Upper lobe of right lung (tissue), 1 donor: ENCODE measurements at regions not wholly inside any gene's neighbourhood (a gene's known extent, or its start where the extent isn't known, plus 50 kb on each side); places are given as distances from the start of the nearest gene placed in this dataset.

Experiments used
- ATAC-seq: fragments of 200-7000 bp; cut with Tn5 transposase; one replicate; pipeline ENCODE4 v1.9.1; 2020; ENCODE audit warnings: mild to moderate bottlenecking, moderate library complexity
- DNase-seq: peaks from one replicate; pipeline ENCODE4 v3.0.0-alpha.2; 2020
- H3K27ac ChIP-seq: fragments of 200-600 bp; one replicate; pipeline ENCODE4 v1.8.0; 2022
- H3K27me3 ChIP-seq: fragments of 200-600 bp; one replicate; pipeline ENCODE4 v1.8.0; 2022; ENCODE audit warnings: mild to moderate bottlenecking
- H3K36me3 ChIP-seq: fragments of 200-600 bp; one replicate; pipeline ENCODE4 v1.8.0; 2022
- H3K4me1 ChIP-seq: fragments of 200-600 bp; one replicate; pipeline ENCODE4 v1.8.0; 2022
- H3K4me3 ChIP-seq: fragments of 200-600 bp; one replicate; pipeline ENCODE4 v1.8.0; 2022; ENCODE audit warnings: mild to moderate bottlenecking
- H3K9me3 ChIP-seq: fragments of 200-600 bp; one replicate; pipeline ENCODE4 v1.8.0; 2022
- intact Hi-C: fragments of 100-400 bp; cut with DNase I; formaldehyde crosslinking; loops from one replicate; pipeline ENCODE4 v1.11.0; 2022
- TF ChIP-seq, protein P1 (sequence below): fragments of 200-600 bp; IDR thresholded peaks from one replicate; pipeline ENCODE4 v1.8.0; 2022; ENCODE audit warnings: antibody characterized with exemption
- donor health status: DM: no; HTN: yes; CAD: no; lungs with severe emphysema.

DNA sequence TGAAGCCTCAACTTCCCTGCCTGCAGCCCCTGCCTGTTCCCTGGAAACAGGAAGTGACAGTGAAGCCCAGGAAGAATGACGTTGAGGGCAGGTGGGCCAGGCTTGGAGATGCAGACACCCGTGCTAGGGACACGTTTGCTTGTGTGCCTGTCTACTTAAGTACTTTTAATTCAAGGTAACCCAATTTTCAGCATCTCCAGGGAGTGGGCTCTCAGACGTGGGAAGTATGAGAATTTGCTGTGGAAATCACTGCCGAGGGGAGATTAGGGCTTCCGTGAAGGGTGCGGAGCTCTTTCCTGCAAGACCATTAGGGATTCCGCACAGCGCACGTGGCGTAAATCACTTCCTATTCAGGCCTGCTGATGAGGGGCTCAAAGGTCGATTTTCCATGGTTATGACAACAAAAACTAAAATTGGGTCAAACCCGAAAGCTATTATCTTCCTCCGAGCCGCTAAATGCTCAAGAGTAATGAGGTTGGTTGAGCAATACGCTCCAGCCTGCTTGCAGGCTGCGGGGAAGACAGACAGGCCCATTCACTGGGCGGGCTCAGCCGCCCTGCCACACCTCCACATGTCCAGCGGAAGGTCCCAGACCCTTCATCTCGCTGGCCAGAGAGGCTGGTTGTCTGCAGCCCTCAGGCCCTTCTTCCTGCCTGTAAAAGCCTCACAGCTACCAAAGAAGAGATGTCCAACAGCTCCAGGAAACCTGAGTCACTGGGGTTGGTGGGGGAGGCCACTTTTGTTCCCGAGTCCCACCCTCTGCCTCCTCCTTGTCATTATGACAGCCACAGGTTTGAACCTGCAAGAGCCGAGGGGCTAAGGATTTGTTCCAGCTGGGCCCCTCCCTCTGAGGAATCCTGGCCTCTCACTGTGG is 109.9 kb downstream of the RBFOX3 start:
- DNase-seq (no peak), ATAC-seq (peak; percentile 9)
- intact Hi-C loops = no loop called here

DNA sequence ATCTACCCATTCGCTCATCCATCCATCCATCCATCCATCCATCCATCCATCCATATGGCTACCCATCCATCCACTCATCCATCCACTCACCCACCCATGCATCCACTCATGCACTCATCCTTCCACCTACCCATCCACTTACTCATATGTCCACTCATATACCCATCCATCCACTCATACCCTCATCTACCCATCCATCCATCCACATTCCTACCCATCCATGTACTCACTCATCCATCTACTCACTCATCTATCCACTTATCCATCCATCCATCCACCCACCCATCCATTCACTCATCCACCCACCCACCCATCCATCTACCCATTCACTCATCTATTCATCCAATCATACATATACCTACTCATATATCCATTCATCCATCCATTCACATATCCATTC is 112.0 kb downstream of the RBFOX3 start:
- no peak for DNase-seq
- Histone ChIP-seq H3K27me3 (peaks cover 10% of the 10 kb centered on the region), H3K27ac (no peak overlapping the region), H3K4me1 (no peaks in the 10 kb centered on the region), H3K36me3 (no peaks in the 10 kb centered on the region), H3K9me3 (no peaks in the 10 kb centered on the region), H3K4me3 (no peak overlapping the region)
- intact Hi-C loops = no loop called here
- no peak for ATAC-seq
- TF ChIP-seq, protein P1, sequence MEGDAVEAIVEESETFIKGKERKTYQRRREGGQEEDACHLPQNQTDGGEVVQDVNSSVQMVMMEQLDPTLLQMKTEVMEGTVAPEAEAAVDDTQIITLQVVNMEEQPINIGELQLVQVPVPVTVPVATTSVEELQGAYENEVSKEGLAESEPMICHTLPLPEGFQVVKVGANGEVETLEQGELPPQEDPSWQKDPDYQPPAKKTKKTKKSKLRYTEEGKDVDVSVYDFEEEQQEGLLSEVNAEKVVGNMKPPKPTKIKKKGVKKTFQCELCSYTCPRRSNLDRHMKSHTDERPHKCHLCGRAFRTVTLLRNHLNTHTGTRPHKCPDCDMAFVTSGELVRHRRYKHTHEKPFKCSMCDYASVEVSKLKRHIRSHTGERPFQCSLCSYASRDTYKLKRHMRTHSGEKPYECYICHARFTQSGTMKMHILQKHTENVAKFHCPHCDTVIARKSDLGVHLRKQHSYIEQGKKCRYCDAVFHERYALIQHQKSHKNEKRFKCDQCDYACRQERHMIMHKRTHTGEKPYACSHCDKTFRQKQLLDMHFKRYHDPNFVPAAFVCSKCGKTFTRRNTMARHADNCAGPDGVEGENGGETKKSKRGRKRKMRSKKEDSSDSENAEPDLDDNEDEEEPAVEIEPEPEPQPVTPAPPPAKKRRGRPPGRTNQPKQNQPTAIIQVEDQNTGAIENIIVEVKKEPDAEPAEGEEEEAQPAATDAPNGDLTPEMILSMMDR = no peak

More for the DNA sequence above, 109.9 kb downstream of the RBFOX3 start:
- Histone ChIP-seq H3K9me3 (no peaks in the 10 kb centered on the region), H3K27ac (no peak overlapping the region), H3K36me3 (no peaks in the 10 kb centered on the region), H3K27me3 (peaks cover 10% of the 10 kb centered on the region), H3K4me3 (no peak overlapping the region), H3K4me1 (no peaks in the 10 kb centered on the region)
- TF ChIP-seq, protein P1 = no peak

DNA sequence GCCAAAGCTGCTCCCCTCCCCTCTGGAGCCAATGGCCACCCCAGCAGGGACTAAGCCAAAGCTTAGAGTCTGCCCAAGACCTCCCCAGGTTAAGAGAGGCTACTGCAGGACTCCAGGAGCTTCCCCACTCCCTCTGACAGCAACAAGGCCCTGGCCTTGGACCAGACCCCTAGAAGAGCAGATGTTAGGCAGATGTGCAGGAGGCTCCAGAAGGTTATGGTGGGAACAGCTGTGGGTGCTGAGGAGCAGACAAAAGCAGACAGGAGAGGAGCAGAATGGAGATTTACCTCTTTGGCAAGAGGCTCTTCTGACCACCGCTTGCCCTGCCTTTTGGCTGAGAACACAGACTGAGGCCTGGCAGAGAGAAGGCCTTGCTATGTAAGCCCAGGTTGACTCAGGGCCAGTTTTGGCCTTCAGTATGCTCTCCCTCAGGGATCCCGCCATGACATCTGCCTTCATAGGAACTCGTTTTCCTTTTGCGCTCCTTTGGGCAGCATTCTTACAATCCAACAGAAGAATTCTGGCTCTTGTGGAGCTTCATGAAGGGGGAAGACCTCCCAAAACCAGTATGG is 113.0 kb downstream of the RBFOX3 start:
- ATAC-seq (no peak), DNase-seq (no peak)
- Histone ChIP-seq H3K27me3 (peaks cover 10% of the 10 kb centered on the region), H3K9me3 (no peaks in the 10 kb centered on the region), H3K4me1 (no peaks in the 10 kb centered on the region), H3K4me3 (no peak overlapping the region), H3K27ac (no peak overlapping the region), H3K36me3 (no peaks in the 10 kb centered on the region)
- intact Hi-C loops = no loop called here
- TF ChIP-seq, protein P1 = no peak

DNA sequence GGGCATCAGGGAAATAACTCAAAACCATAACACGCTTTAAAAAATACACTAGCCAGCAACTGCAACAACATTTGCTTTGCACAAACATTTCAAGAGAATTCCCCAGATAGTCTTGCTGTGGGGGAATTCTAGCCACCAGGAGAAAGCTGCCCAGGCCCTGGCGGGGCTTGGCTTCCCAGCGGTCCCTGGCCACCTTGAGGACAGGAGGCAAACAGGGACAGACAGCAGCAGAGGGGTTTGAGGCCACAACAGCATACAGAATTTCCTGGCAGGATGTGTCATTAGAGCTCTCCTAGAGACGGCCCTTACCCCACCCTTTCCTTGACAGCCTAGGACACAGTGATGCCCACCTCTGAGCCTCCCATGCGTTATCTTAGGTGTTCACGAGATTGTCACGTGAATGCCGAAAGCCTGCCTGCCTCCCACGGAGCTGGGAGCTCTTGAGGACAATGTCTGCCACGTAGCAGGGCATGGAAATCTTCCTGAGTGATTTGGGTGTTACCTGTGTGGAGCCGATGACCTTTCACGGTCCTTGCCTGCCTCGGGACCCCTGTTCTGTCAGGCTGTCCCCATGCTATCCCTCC is 114.3 kb downstream of the RBFOX3 start:
- TF ChIP-seq, protein P1 = no peak
- Histone ChIP-seq H3K9me3 (no peaks in the 10 kb centered on the region), H3K4me1 (no peaks in the 10 kb centered on the region), H3K36me3 (no peaks in the 10 kb centered on the region), H3K27me3 (peaks cover 15% of the 10 kb centered on the region), H3K27ac (no peak overlapping the region), H3K4me3 (no peak overlapping the region)
- ATAC-seq (no peak), DNase-seq (no peak)
- intact Hi-C loops = no loop called here

DNA sequence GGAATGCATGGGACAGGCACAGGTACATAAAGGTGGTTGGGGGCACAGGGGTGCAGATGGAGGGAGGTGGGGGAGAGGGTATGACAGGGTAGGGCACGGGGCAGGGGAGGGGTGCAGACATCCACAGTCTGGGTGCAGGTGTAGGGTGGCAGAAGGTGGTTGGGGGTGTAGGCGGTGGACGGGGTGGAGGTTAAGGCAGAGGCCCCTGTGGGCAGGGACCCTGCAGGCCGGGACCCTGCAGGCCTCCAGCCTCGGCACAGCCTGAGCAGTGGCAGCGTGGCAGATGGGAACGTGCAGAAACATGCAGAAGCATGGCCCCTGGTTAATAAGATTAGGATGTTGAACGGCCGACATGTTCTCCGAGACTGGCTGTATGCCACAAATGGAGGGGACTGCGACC is 115.2 kb downstream of the RBFOX3 start:
- Histone ChIP-seq H3K4me3 (no peak overlapping the region), H3K36me3 (no peaks in the 10 kb centered on the region), H3K4me1 (no peaks in the 10 kb centered on the region), H3K9me3 (no peaks in the 10 kb centered on the region), H3K27me3 (peaks cover 15% of the 10 kb centered on the region), H3K27ac (no peak overlapping the region)
- intact Hi-C loops = no loop called here
- TF ChIP-seq, protein P1 = no peak
- ATAC-seq = no peak
- no peak for DNase-seq
